Suprapubic skin (tissue), 4 donors: ENCODE measurements at regions not wholly inside any gene's neighbourhood (a gene's known extent, or its start where the extent isn't known, plus 50 kb on each side); places are given as distances from the start of the nearest gene placed in this dataset.

ENCODE experiments used
- DNase-seq, 2 donors: peaks; one replicate each; pipeline ENCODE4 v3.0.0-alpha.2; 2019; ENCODE audit warnings: low spot score in 2 of 2
- H3K27ac ChIP-seq: fragments of 200-600 bp; sonication (generic); one replicate; pipeline ENCODE4 v1.5.1; 2019
- H3K27me3 ChIP-seq: fragments of 200-600 bp; sonication (generic); one replicate; pipeline ENCODE4 v1.5.1; 2019
- H3K36me3 ChIP-seq: fragments of 200-600 bp; sonication (generic); one replicate; pipeline ENCODE4 v1.5.1; 2019
- H3K4me1 ChIP-seq: fragments of 200-600 bp; sonication (generic); one replicate; pipeline ENCODE4 v1.5.1; 2019
- H3K4me3 ChIP-seq: fragments of 200-600 bp; sonication (generic); one replicate; pipeline ENCODE4 v1.5.1; 2019; ENCODE audit warnings: mild to moderate bottlenecking
- H3K9me3 ChIP-seq: fragments of 200-600 bp; sonication (generic); one replicate; pipeline ENCODE4 v1.5.1; 2019
- EP300 ChIP-seq: sonication (generic); formaldehyde crosslinking; IDR thresholded peaks from one replicate; pipeline ENCODE4 v1.6.1; 2017; ENCODE audit warnings: antibody characterized with exemption
- POLR2A ChIP-seq, 2 donors: fragments of 450-650 bp; IDR thresholded peaks; one replicate each; pipeline ENCODE4 v1.6.1; 2017; ENCODE audit warnings: antibody characterized with exemption in 2 of 2, mild to moderate bottlenecking in 2 of 2, moderate library complexity in 2 of 2
- POLR2AphosphoS5 ChIP-seq, 3 donors: sonication (generic); formaldehyde crosslinking; IDR thresholded peaks; one replicate each; pipeline ENCODE4 v1.6.1; 2017; ENCODE audit warnings: antibody characterized with exemption in 3 of 3
- WGBS: methylation state at CpG from one replicate; pipeline ENCODE4 v1.1.5; 2018; 5-methylcytosine and 5-hydroxymethylcytosine counted together
- TF ChIP-seq, protein P1 (sequence below), 2 donors: fragments of 200-600 bp in 1 of 2; fragments of 450-650 bp in 1 of 2; sonication (generic) in 1 of 2; IDR thresholded peaks; one replicate each; pipeline ENCODE4 v1.5.1; 2016 to 2019; ENCODE audit warnings: antibody characterized with exemption in 2 of 2, mild to moderate bottlenecking in 1 of 2, moderate library complexity in 1 of 2

DNA sequence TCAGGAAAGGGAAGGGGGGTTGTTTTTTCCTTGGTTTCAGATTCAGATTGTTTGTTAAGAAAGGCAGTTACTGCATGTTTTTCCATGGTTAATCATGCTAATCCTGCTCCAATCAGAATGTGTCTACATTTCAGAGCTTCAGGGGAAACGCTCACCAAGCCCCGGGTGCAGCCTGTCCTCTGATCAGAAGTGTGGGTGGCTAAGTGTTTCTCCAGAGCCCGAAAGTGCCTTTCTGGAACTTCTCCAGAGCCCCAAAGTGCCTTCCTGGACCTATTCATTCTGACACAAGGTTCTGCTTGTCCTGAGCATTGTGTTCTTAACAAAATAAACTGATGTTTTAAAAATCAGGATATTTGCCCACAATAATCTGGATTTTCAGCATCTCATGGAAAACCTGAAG lies 359.0 kb upstream of the ZNF521 start:
- WGBS = 64% methylated on average over 3 of the region's 3 CpGs
- Histone ChIP-seq H3K36me3 (no peaks in the 10 kb centered on the region), H3K4me3 (no peak overlapping the region), H3K4me1 (no peaks in the 10 kb centered on the region), H3K27me3 (no peaks in the 10 kb centered on the region), H3K27ac (no peak overlapping the region), H3K9me3 (no peaks in the 10 kb centered on the region)
- TF ChIP-seq POLR2AphosphoS5 (IDR thresholded peaks at IDR 0.05) (no peak), EP300 (no peak), POLR2A (IDR thresholded peaks at IDR 0.05) (no peak)
- TF ChIP-seq, protein P1, sequence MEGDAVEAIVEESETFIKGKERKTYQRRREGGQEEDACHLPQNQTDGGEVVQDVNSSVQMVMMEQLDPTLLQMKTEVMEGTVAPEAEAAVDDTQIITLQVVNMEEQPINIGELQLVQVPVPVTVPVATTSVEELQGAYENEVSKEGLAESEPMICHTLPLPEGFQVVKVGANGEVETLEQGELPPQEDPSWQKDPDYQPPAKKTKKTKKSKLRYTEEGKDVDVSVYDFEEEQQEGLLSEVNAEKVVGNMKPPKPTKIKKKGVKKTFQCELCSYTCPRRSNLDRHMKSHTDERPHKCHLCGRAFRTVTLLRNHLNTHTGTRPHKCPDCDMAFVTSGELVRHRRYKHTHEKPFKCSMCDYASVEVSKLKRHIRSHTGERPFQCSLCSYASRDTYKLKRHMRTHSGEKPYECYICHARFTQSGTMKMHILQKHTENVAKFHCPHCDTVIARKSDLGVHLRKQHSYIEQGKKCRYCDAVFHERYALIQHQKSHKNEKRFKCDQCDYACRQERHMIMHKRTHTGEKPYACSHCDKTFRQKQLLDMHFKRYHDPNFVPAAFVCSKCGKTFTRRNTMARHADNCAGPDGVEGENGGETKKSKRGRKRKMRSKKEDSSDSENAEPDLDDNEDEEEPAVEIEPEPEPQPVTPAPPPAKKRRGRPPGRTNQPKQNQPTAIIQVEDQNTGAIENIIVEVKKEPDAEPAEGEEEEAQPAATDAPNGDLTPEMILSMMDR (IDR thresholded peaks at IDR 0.05) = no peak
- DNase-seq = no peak

DNA sequence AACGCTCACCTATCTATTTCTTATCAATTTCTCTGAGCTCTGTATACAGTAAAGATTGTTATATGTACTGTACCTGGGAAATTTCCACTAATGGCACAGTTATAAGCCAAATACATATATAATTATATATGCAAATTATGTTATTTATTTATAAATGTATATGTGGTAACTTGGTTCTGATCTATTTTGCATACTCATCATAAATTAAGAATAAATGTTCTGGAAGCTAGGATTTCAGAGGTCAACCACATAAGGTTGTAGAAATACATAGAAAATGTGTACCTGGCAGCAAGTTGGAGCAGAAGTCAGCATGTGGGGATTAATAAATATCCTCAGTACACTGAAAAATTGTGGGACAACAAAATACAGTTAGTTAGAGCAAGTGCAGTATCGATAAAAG lies 353.7 kb upstream of the ZNF521 start:
- H3K36me3 ChIP-seq = no peaks in the 10 kb centered on the region
- TF ChIP-seq POLR2A (IDR thresholded peaks at IDR 0.05) (no peak), POLR2AphosphoS5 (IDR thresholded peaks at IDR 0.05) (no peak), EP300 (no peak)
- TF ChIP-seq, protein P1 (IDR thresholded peaks at IDR 0.05) = no peak
- H3K9me3 ChIP-seq = no peaks in the 10 kb centered on the region
- DNase-seq = no peak
- no peaks in the 10 kb centered on the region for H3K27me3 ChIP-seq
- no peaks in the 10 kb centered on the region for H3K4me1 ChIP-seq
- H3K27ac ChIP-seq = no peak overlapping the region
- 95% methylated on average over 2 of the region's 2 CpGs for WGBS
- no peak overlapping the region for H3K4me3 ChIP-seq

DNA sequence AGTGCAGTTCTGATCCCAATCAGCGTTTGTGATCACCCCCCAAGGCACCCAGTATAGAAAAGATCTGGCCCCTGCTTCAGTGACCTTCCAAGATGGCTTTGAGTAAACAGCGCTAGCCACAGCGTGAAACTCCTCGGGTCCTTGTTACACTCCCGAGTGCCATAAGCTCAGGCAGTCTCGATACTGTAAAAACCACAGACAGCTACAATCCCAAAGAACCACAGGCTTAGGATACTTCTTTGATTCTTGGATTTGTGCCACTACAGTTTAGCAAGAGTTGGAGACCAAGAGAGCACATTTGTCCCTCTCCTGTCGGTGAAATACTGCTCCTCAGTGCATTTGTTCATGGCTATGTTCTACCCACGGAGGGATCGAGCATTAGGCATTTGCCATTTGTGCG lies 352.5 kb upstream of the ZNF521 start:
- H3K36me3 ChIP-seq = no peaks in the 10 kb centered on the region
- DNase-seq = no peak
- H3K4me1 ChIP-seq = no peaks in the 10 kb centered on the region
- 75% methylated on average over 10 of the region's 10 CpGs for WGBS
- H3K4me3 ChIP-seq = no peak overlapping the region
- TF ChIP-seq POLR2AphosphoS5 (IDR thresholded peaks at IDR 0.05) = no peak
- TF ChIP-seq POLR2A (IDR thresholded peaks at IDR 0.05) = no peak
- TF ChIP-seq, protein P1 (IDR thresholded peaks at IDR 0.05) = no peak
- no peak for TF ChIP-seq EP300
- H3K27ac ChIP-seq = no peak overlapping the region
- H3K9me3 ChIP-seq = no peaks in the 10 kb centered on the region
- H3K27me3 ChIP-seq = no peaks in the 10 kb centered on the region

DNA sequence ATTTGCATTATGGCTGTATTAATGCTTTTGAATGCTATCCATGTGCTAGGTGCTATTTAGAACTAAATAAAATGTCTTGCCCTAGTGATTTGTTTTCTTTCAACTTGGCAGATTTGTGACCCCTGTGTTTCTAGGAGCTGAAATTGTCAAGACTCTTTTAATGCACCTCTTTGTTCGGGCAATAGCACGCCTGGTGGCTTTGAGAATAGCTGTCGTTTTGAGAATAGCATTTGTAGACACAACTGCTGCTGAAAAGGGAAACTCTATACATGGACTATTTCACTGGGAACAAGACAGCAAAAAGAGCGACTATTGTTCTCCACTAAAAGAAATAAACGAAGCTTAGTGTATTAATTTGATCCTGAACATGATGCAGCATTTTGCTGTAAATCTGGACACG lies 352.1 kb upstream of the ZNF521 start:
- no peak overlapping the region for H3K4me3 ChIP-seq
- no peaks in the 10 kb centered on the region for H3K36me3 ChIP-seq
- H3K27me3 ChIP-seq = no peaks in the 10 kb centered on the region
- no peak overlapping the region for H3K27ac ChIP-seq
- no peaks in the 10 kb centered on the region for H3K4me1 ChIP-seq
- TF ChIP-seq POLR2A (IDR thresholded peaks at IDR 0.05) (no peak), EP300 (no peak), POLR2AphosphoS5 (IDR thresholded peaks at IDR 0.05) (no peak)
- TF ChIP-seq, protein P1 (IDR thresholded peaks at IDR 0.05) = no peak
- DNase-seq = no peak
- no peaks in the 10 kb centered on the region for H3K9me3 ChIP-seq
- WGBS = 82% methylated on average over 6 of the region's 6 CpGs

DNA sequence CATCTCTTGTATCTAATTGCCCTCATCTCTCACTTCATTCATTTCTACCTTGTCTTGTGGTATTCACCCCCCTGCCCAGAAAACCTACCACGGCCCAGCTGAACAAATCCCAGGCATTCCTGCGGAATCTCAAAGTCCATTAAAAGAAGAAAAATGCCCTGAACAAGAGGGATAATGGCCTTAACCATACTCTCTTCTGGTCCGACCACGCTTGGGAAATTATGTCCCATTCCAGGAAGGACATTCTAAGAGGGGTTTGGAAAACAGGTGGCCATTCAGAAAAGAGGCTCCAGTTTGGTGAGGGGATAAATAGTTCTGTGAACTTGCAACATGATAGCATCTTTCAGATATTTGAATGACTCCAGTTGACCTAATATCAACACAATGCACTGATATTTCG lies 349.9 kb upstream of the ZNF521 start:
- WGBS = 93% methylated on average over 5 of the region's 5 CpGs
- TF ChIP-seq EP300 (no peak), POLR2A (IDR thresholded peaks at IDR 0.05) (no peak), POLR2AphosphoS5 (IDR thresholded peaks at IDR 0.05) (no peak)
- TF ChIP-seq, protein P1 (IDR thresholded peaks at IDR 0.05) = no peak
- Histone ChIP-seq H3K4me1 (no peaks in the 10 kb centered on the region), H3K9me3 (no peaks in the 10 kb centered on the region), H3K4me3 (no peak overlapping the region), H3K27ac (no peak overlapping the region), H3K27me3 (no peaks in the 10 kb centered on the region), H3K36me3 (no peaks in the 10 kb centered on the region)
- no peak for DNase-seq
